Trophoblast cell (in vitro differentiated cells and primary cell): ENCODE measurements at regions not wholly inside any gene's neighbourhood (a gene's known extent, or its start where the extent isn't known, plus 50 kb on each side); places are given as distances from the start of the nearest gene placed in this dataset.
"Not testable (repeated sequence)": the region's sequence is repeated elsewhere in the genome, so short reads cannot be mapped to it uniquely, and the experiment has no call there.

Experiments used
- DNase-seq, 2 donors: peaks; one replicate each; pipeline ENCODE4 v3.0.0-alpha.2; 2016
- H2AFZ ChIP-seq: 2 replicates; pipeline ENCODE4 v1.6.1; 2013; ENCODE audit warnings: low read length, moderate library complexity, mild to moderate bottlenecking; ENCODE audit not compliant: insufficient read depth, poor library complexity
- H2AK5ac ChIP-seq: 2 replicates; pipeline ENCODE4 v1.6.1; 2013; ENCODE audit warnings: mild to moderate bottlenecking, low read length
- H2BK120ac ChIP-seq: 2 replicates; pipeline ENCODE4 v1.6.1; 2013; ENCODE audit warnings: low read length, mild to moderate bottlenecking, moderate library complexity; ENCODE audit not compliant: insufficient read depth, poor library complexity
- H2BK12ac ChIP-seq: 2 replicates; pipeline ENCODE4 v1.6.1; 2013; ENCODE audit warnings: mild to moderate bottlenecking, low read length, moderate library complexity
- H2BK5ac ChIP-seq: 2 replicates; pipeline ENCODE4 v1.6.1; 2013; ENCODE audit warnings: low read length, low read depth, moderate library complexity, mild to moderate bottlenecking; ENCODE audit not compliant: poor library complexity
- H3K14ac ChIP-seq: 2 replicates; pipeline ENCODE4 v1.6.1; 2013; ENCODE audit warnings: mild to moderate bottlenecking, low read length
- H3K18ac ChIP-seq: 2 replicates; pipeline ENCODE4 v1.6.1; 2013; ENCODE audit warnings: mild to moderate bottlenecking, low read length
- H3K23ac ChIP-seq: 2 replicates; pipeline ENCODE4 v1.6.1; 2013; ENCODE audit warnings: low read length
- H3K27ac ChIP-seq: 2 replicates; pipeline ENCODE4 v1.5.1; 2013; ENCODE audit warnings: low read depth, mild to moderate bottlenecking, inconsistent platforms, low read length, moderate library complexity
- H3K27me3 ChIP-seq: 2 replicates; pipeline ENCODE4 v1.6.1; 2013; ENCODE audit warnings: inconsistent platforms, mild to moderate bottlenecking, low read length, moderate library complexity; ENCODE audit not compliant: insufficient read depth
- H3K36me3 ChIP-seq, 2 experiments: 1 replicate in 1 of 2; 2 replicates in 1 of 2; pipeline ENCODE4 v1.6.1; 2013; ENCODE audit warnings: low read length in 2 of 2, mild to moderate bottlenecking in 2 of 2, moderate library complexity in 1 of 2; ENCODE audit not compliant: insufficient read depth in 2 of 2, control insufficient read depth in 1 of 2
- H3K4ac ChIP-seq: 2 replicates; pipeline ENCODE4 v1.6.1; 2013; ENCODE audit warnings: low read depth, mild to moderate bottlenecking, low read length, moderate library complexity
- H3K4me1 ChIP-seq, 2 experiments: 1 replicate in 1 of 2; 2 replicates in 1 of 2; pipeline ENCODE4 v1.6.1; 2013; ENCODE audit warnings: low read length in 2 of 2, mild to moderate bottlenecking in 2 of 2, moderate library complexity in 1 of 2; ENCODE audit not compliant: insufficient read depth in 2 of 2, control insufficient read depth in 1 of 2
- H3K4me2 ChIP-seq: 2 replicates; pipeline ENCODE4 v1.6.1; 2013; ENCODE audit warnings: inconsistent platforms, mild to moderate bottlenecking, low read length, moderate library complexity
- H3K4me3 ChIP-seq: 2 replicates; pipeline ENCODE4 v1.5.1; 2013; ENCODE audit warnings: mild to moderate bottlenecking, low read depth, low read length, inconsistent platforms
- H3K79me1 ChIP-seq: one replicate; pipeline ENCODE4 v1.6.1; 2013; ENCODE audit warnings: low read length
- H3K79me2 ChIP-seq: 2 replicates; pipeline ENCODE4 v1.6.1; 2013; ENCODE audit warnings: low read length, mild to moderate bottlenecking; ENCODE audit not compliant: control insufficient read depth, insufficient read depth, poor library complexity
- H3K9ac ChIP-seq: 2 replicates; pipeline ENCODE4 v1.6.1; 2013; ENCODE audit warnings: mild to moderate bottlenecking, low read length
- H3K9me3 ChIP-seq: 2 replicates; pipeline ENCODE4 v1.6.1; 2013; ENCODE audit warnings: low read depth, mild to moderate bottlenecking, control low read depth, inconsistent platforms, low read length; ENCODE audit not compliant: insufficient read depth
- H4K12ac ChIP-seq: 2 replicates; pipeline ENCODE4 v1.6.1; 2013; ENCODE audit warnings: low read depth, mild to moderate bottlenecking, low read length, moderate library complexity
- H4K8ac ChIP-seq: 2 replicates; pipeline ENCODE4 v1.6.1; 2013; ENCODE audit warnings: low read depth, mild to moderate bottlenecking, low read length, moderate library complexity
- H4K91ac ChIP-seq: one replicate; pipeline ENCODE4 v1.6.1; 2013; ENCODE audit warnings: low read depth, mild to moderate bottlenecking, low read length, moderate library complexity
- WGBS: extraction: QIAGEN DNeasy Blood & Tissue Kit; methylation state at CpG from one replicate; pipeline ENCODE4 v1.1.7; 2013; ENCODE audit warnings: missing lambda C conversion rate; ENCODE audit not compliant: insufficient read length, insufficient coverage; ENCODE audit errors: extremely low coverage; 5-methylcytosine and 5-hydroxymethylcytosine counted together

GRCh38 chrX:45404206-45404605 is 203.5 kb upstream of the DIPK2B start:
- Histone ChIP-seq H4K12ac (no peak overlapping the region), H3K27me3 (no peaks in the 10 kb centered on the region), H2BK12ac (no peak overlapping the region), H3K4me2 (no peak overlapping the region), H3K36me3 (no peaks in the 10 kb centered on the region), H3K4me1 (no peaks in the 10 kb centered on the region), H3K4me3 (no peak overlapping the region), H2AFZ (no peak overlapping the region), H2BK120ac (no peak overlapping the region), H3K14ac (no peak overlapping the region), H3K23ac (no peak overlapping the region), H2AK5ac (no peak overlapping the region), H3K18ac (no peak overlapping the region), H4K91ac (no peak overlapping the region), H3K4ac (no peak overlapping the region), H3K9me3 (no peaks in the 10 kb centered on the region), H3K79me1 (no peaks in the 10 kb centered on the region), H2BK5ac (no peak overlapping the region), H3K79me2 (no peaks in the 10 kb centered on the region), H4K8ac (no peak overlapping the region), H3K27ac (no peak overlapping the region), H3K9ac (no peak overlapping the region)
- no peak for DNase-seq
- WGBS: no CpG with 5 or more reads among the region's 3 CpGs

DNA sequence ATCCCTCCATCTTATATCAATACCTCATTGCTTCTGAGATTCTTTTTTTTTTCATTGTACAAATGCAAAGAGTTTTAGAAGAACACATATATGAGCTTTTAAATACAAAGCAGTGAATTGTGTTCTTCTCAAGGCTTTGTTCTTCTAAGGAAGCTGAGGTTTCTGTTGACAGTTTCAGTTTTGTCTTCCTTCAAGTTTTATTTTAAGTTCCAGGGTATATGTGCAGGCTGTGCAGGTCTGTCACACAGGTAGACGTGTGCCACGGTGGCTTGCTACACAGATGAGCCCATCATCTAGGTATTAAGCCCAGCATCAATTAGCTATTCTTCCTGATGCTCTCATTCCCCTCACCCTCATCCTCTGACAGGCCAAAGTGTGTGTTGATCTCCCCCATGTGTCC is 201.2 kb upstream of the DIPK2B start:
- H3K27me3 ChIP-seq: no peaks in the 10 kb centered on the region
- no peaks in the 10 kb centered on the region for H3K4me1 ChIP-seq
- H4K8ac ChIP-seq: no peak overlapping the region
- no peak overlapping the region for H3K4ac ChIP-seq
- no peaks in the 10 kb centered on the region for H3K36me3 ChIP-seq
- no peak overlapping the region for H3K23ac ChIP-seq
- H3K14ac ChIP-seq: no peak overlapping the region
- DNase-seq: no peak
- no peaks in the 10 kb centered on the region for H3K79me2 ChIP-seq
- H4K12ac ChIP-seq: no peak overlapping the region
- H3K9me3 ChIP-seq: no peaks in the 10 kb centered on the region
- H2AK5ac ChIP-seq: no peak overlapping the region
- H2BK12ac ChIP-seq: no peak overlapping the region
- no peak overlapping the region for H2BK5ac ChIP-seq
- WGBS: no CpG with 5 or more reads among the region's 2 CpGs
- no peak overlapping the region for H3K9ac ChIP-seq
- no peak overlapping the region for H2AFZ ChIP-seq
- H3K27ac ChIP-seq: no peak overlapping the region
- no peak overlapping the region for H3K4me2 ChIP-seq
- H3K79me1 ChIP-seq: no peaks in the 10 kb centered on the region
- H3K4me3 ChIP-seq: no peak overlapping the region
- no peak overlapping the region for H4K91ac ChIP-seq
- no peak overlapping the region for H3K18ac ChIP-seq
- H2BK120ac ChIP-seq: no peak overlapping the region

- not testable (repeated sequence) for H2BK120ac ChIP-seq, H4K12ac ChIP-seq
- WGBS: no CpG with 5 or more reads among the region's 8 CpGs
These were observed 200.5 kb upstream of the DIPK2B start for GRCh38 chrX:45400951-45401725.

GRCh38 chrX:45400027-45400779 is 199.5 kb upstream of the DIPK2B start:
- WGBS: no CpG with 5 or more reads among the region's 3 CpGs
- no peaks in the 10 kb centered on the region for H3K9me3 ChIP-seq
- no peaks in the 10 kb centered on the region for H3K79me1 ChIP-seq
- no peak overlapping the region for H2AFZ ChIP-seq
- no peak overlapping the region for H3K23ac ChIP-seq
- no peaks in the 10 kb centered on the region for H3K36me3 ChIP-seq
- H3K27ac ChIP-seq: no peak overlapping the region
- H3K4me1 ChIP-seq: no peaks in the 10 kb centered on the region
- H4K8ac ChIP-seq: no peak overlapping the region
- no peak overlapping the region for H2BK5ac ChIP-seq
- no peak overlapping the region for H3K14ac ChIP-seq
- H2BK120ac ChIP-seq: no peak overlapping the region
- no peak overlapping the region for H3K4ac ChIP-seq
- H2AK5ac ChIP-seq: no peak overlapping the region
- no peaks in the 10 kb centered on the region for H3K79me2 ChIP-seq
- H3K4me2 ChIP-seq: no peak overlapping the region
- H3K4me3 ChIP-seq: no peak overlapping the region
- H2BK12ac ChIP-seq: no peak overlapping the region
- no peak overlapping the region for H3K9ac ChIP-seq
- H4K91ac ChIP-seq: no peak overlapping the region
- H3K27me3 ChIP-seq: no peaks in the 10 kb centered on the region
- DNase-seq: no peak
- H3K18ac ChIP-seq: no peak overlapping the region
- no peak overlapping the region for H4K12ac ChIP-seq

More at GRCh38 chrX:45400951-45401725, 200.5 kb upstream of the DIPK2B start:
- not testable (repeated sequence) for H2AFZ ChIP-seq, H3K4me3 ChIP-seq, H3K23ac ChIP-seq, H2AK5ac ChIP-seq, H2BK12ac ChIP-seq, H3K9me3 ChIP-seq, H3K4me2 ChIP-seq, H4K8ac ChIP-seq, H3K27ac ChIP-seq, H4K91ac ChIP-seq, H3K27me3 ChIP-seq, DNase-seq, H3K79me1 ChIP-seq, H3K4me1 ChIP-seq, H3K18ac ChIP-seq, H3K4ac ChIP-seq, H3K79me2 ChIP-seq, H3K36me3 ChIP-seq, H3K9ac ChIP-seq, H2BK5ac ChIP-seq, H3K14ac ChIP-seq
